Fibroblast of lung (primary cell): ENCODE measurements at regions not wholly inside any gene's neighbourhood (a gene's known extent, or its start where the extent isn't known, plus 50 kb on each side); places are given as distances from the start of the nearest gene placed in this dataset.

Experiments used
- EZH2 ChIP-seq: IDR thresholded peaks from 2 replicates; pipeline ENCODE4 v1.5.1; 2012; ENCODE audit warnings: low read length, control low read depth, mild to moderate bottlenecking; ENCODE audit errors: missing control alignments
- TF ChIP-seq, protein P1 (sequence below), 2 donors: IDR thresholded peaks in 1 of 2; conservative IDR thresholded peaks in 1 of 2; 1 replicate in 1 of 2; 2 replicates in 1 of 2; pipeline ENCODE4 v1.5.1; 2011 to 2012; ENCODE audit warnings: low read length in 2 of 2, control low read depth in 1 of 2, inconsistent platforms in 1 of 2, low read depth in 1 of 2, mild to moderate bottlenecking in 1 of 2

DNA sequence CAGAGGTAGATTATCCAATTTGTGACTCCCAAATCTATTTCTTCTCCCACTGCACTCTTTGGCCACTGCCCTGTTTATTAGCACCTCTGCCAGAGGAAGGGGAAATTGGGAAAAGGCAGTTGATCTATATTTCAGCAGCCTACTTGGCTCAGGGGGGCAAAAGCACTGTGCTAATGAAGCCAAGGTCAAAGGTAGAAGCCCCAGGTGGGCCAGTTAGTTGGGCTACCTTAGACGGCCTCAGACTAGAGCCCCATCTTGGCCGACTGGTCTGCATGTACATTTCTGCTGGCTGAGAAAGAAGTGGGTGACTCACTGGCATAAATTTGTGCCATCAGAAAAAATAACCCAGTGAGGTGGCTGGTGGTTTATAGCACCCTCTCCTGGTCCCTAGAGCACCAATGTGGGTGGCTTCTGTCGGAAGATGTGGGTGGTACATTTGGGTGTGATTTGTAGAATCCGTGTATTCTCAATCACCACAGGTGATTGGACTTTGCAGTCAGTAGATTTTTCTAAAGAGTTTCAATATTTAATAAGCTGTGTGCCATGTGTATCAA is 293.3 kb upstream of the MKI67 start:
- TF ChIP-seq, protein P1, sequence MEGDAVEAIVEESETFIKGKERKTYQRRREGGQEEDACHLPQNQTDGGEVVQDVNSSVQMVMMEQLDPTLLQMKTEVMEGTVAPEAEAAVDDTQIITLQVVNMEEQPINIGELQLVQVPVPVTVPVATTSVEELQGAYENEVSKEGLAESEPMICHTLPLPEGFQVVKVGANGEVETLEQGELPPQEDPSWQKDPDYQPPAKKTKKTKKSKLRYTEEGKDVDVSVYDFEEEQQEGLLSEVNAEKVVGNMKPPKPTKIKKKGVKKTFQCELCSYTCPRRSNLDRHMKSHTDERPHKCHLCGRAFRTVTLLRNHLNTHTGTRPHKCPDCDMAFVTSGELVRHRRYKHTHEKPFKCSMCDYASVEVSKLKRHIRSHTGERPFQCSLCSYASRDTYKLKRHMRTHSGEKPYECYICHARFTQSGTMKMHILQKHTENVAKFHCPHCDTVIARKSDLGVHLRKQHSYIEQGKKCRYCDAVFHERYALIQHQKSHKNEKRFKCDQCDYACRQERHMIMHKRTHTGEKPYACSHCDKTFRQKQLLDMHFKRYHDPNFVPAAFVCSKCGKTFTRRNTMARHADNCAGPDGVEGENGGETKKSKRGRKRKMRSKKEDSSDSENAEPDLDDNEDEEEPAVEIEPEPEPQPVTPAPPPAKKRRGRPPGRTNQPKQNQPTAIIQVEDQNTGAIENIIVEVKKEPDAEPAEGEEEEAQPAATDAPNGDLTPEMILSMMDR (conservative IDR thresholded peaks at IDR 0.05 in 1 of 2, IDR thresholded peaks at IDR 0.05 in 1 of 2; ENCODE audit: low read depth in 1 of 2, low read length in 2 of 2), result no peak
- TF ChIP-seq EZH2, result no peak
